GM18502 (cell line): ENCODE measurements at regions not wholly inside any gene's neighbourhood (a gene's known extent, or its start where the extent isn't known, plus 50 kb on each side); places are given as distances from the start of the nearest gene placed in this dataset.

Experiments used
- ATAC-seq: cut with Tn5 transposase; IDR thresholded peaks from one replicate; pipeline ENCODE4 v1.9.1; 2021; ENCODE audit warnings: mild to moderate bottlenecking; ENCODE audit not compliant: unreplicated experiment, poor library complexity

- no peak for ATAC-seq
Measured at GRCh38 chr9:82531795-82532194, 531.1 kb downstream of the RASEF start.

GRCh38 chr9:82532504-82533180 lies 530.3 kb downstream of the RASEF start:
- ATAC-seq: no peak

- ATAC-seq: no peak
Measured at GRCh38 chr9:82535432-82535998, 527.4 kb downstream of the RASEF start.

GRCh38 chr9:82538634-82539033 lies 524.3 kb downstream of the RASEF start:
- ATAC-seq: no peak

- ATAC-seq: no peak
Measured at GRCh38 chr9:82539146-82539545, 523.8 kb downstream of the RASEF start.

GRCh38 chr9:82539856-82540579 lies 522.9 kb downstream of the RASEF start:
- no peak for ATAC-seq

GRCh38 chr9:82543726-82544125 lies 519.2 kb downstream of the RASEF start:
- ATAC-seq: no peak

GRCh38 chr9:82546136-82546535 lies 516.8 kb downstream of the RASEF start:
- ATAC-seq: no peak

GRCh38 chr9:82547995-82548394 lies 514.9 kb downstream of the RASEF start:
- no peak for ATAC-seq

GRCh38 chr9:82549174-82549821 lies 513.6 kb downstream of the RASEF start:
- ATAC-seq: no peak

GRCh38 chr9:82552784-82553183 lies 510.2 kb downstream of the RASEF start:
- no peak for ATAC-seq

- no peak for ATAC-seq
Measured at GRCh38 chr9:82553654-82554366, 509.1 kb downstream of the RASEF start.

GRCh38 chr9:82554381-82554780 lies 508.6 kb downstream of the RASEF start:
- ATAC-seq: no peak

GRCh38 chr9:82555031-82555430 lies 507.9 kb downstream of the RASEF start:
- ATAC-seq: no peak

- no peak for ATAC-seq
Measured at GRCh38 chr9:82555431-82556051, 507.4 kb downstream of the RASEF start.

- no peak for ATAC-seq
Measured at GRCh38 chr9:82558346-82558745, 504.6 kb downstream of the RASEF start.

- no peak for ATAC-seq
Measured at GRCh38 chr9:82558855-82559630, 503.9 kb downstream of the RASEF start.

- no peak for ATAC-seq
Measured at GRCh38 chr9:82560036-82560435, 502.9 kb downstream of the RASEF start.

GRCh38 chr9:82560457-82560904 lies 502.5 kb downstream of the RASEF start:
- no peak for ATAC-seq
